ENCODE measurements at regions not wholly inside any gene's neighbourhood (a gene's known extent, or its start where the extent isn't known, plus 50 kb on each side); places are given as distances from the start of the nearest gene placed in this dataset.
A peak's percentile ranks its signal among the peaks of the same experiment; 100 is the strongest.

GRCh38 chr15:58285921-58286278 lies 145.9 kb upstream of the LIPC start (continued):
- no peak for TF ChIP-seq LBX2 (CRISPR knock-in tag; IDR thresholded peaks at IDR 0.05; ENCODE audit: borderline replicate concordance)
- TF ChIP-seq NFIC (IDR thresholded peaks at IDR 0.05; ENCODE audit: low read length): peak; percentile 65; the same call in 1 of the 2 replicates
- TF ChIP-seq MIXL1 (CRISPR knock-in tag; IDR thresholded peaks at IDR 0.05): 0 out of 2 replicates have a peak, but pooled peaks have one; percentile 37
- no peak for TF ChIP-seq ZIK1 (CRISPR knock-in tag; IDR thresholded peaks at IDR 0.05; ENCODE audit: borderline replicate concordance, low read depth)
- TF ChIP-seq ZNF414 (CRISPR knock-in tag; IDR thresholded peaks at IDR 0.05): no peak
- TF ChIP-seq BCL6 (CRISPR knock-in tag; IDR thresholded peaks at IDR 0.05): peak; percentile 82
- peak; percentile 51; the same call in 1 of the 2 replicates for TF ChIP-seq HHEX (CRISPR knock-in tag; IDR thresholded peaks at IDR 0.05)
- peak; percentile 79 for TF ChIP-seq FOXA3 (CRISPR knock-in tag; IDR thresholded peaks at IDR 0.05)
- TF ChIP-seq ZNF550 (CRISPR knock-in tag; IDR thresholded peaks at IDR 0.05; ENCODE audit: borderline replicate concordance): no peak
- peak; percentile 61 for TF ChIP-seq RARA (CRISPR knock-in tag; IDR thresholded peaks at IDR 0.05)
- TF ChIP-seq ZNF607 (CRISPR knock-in tag; IDR thresholded peaks at IDR 0.05; ENCODE audit: borderline replicate concordance): no peak
- peak; percentile 91 for TF ChIP-seq CEBPB (IDR thresholded peaks at IDR 0.05; ENCODE audit: borderline replicate concordance, low read depth, low read length)
- peak; percentile 49; the same call in 1 of the 2 replicates for TF ChIP-seq SIX1 (CRISPR knock-in tag; IDR thresholded peaks at IDR 0.05; ENCODE audit: borderline replicate concordance)
- peak; percentile 50; the same call in 1 of the 2 replicates for TF ChIP-seq CREM (IDR thresholded peaks at IDR 0.05)
- no peak for TF ChIP-seq CREM (CRISPR knock-in tag; IDR thresholded peaks at IDR 0.05)
- TF ChIP-seq ZNF775 (CRISPR knock-in tag; IDR thresholded peaks at IDR 0.05; ENCODE audit: borderline replicate concordance): no peak
- peak; percentile 31; the same call in 1 of the 2 replicates for TF ChIP-seq FOSL2 (CRISPR knock-in tag; IDR thresholded peaks at IDR 0.05)
- TF ChIP-seq HMG20A (CRISPR knock-in tag; IDR thresholded peaks at IDR 0.05; ENCODE audit: borderline replicate concordance): peak; percentile 79; the same call in 1 of the 2 replicates
- peak; percentile 47; the same call in 1 of the 2 replicates for TF ChIP-seq SMAD3 (CRISPR knock-in tag; IDR thresholded peaks at IDR 0.05)
- peak; percentile 88 for TF ChIP-seq ARID5B (CRISPR knock-in tag; IDR thresholded peaks at IDR 0.05)
- TF ChIP-seq HDAC2 (CRISPR knock-in tag; IDR thresholded peaks at IDR 0.05): peak; percentile 68
- no peak for TF ChIP-seq FOXP1 (IDR thresholded peaks at IDR 0.05)
- TF ChIP-seq FOXP1 (CRISPR knock-in tag; IDR thresholded peaks at IDR 0.05): peak; percentile 76
- TF ChIP-seq HNF4A (CRISPR knock-in tag; IDR thresholded peaks at IDR 0.05): peak; percentile 61
- 0 out of 2 replicates have a peak, but pooled peaks have one; percentile 8 for TF ChIP-seq ZBTB42 (CRISPR knock-in tag; IDR thresholded peaks at IDR 0.05)
- TF ChIP-seq SAP130 (CRISPR knock-in tag; IDR thresholded peaks at IDR 0.05; ENCODE audit: low read depth): peak; percentile 52; the same call in 1 of the 2 replicates
- peak; percentile 62; the same call in 1 of the 2 replicates for TF ChIP-seq RXRB (CRISPR knock-in tag; IDR thresholded peaks at IDR 0.05; ENCODE audit: borderline replicate concordance)
